ENCODE measurements at regions not wholly inside any gene's neighbourhood (a gene's known extent, or its start where the extent isn't known, plus 50 kb on each side); places are given as distances from the start of the nearest gene placed in this dataset.

DNA sequence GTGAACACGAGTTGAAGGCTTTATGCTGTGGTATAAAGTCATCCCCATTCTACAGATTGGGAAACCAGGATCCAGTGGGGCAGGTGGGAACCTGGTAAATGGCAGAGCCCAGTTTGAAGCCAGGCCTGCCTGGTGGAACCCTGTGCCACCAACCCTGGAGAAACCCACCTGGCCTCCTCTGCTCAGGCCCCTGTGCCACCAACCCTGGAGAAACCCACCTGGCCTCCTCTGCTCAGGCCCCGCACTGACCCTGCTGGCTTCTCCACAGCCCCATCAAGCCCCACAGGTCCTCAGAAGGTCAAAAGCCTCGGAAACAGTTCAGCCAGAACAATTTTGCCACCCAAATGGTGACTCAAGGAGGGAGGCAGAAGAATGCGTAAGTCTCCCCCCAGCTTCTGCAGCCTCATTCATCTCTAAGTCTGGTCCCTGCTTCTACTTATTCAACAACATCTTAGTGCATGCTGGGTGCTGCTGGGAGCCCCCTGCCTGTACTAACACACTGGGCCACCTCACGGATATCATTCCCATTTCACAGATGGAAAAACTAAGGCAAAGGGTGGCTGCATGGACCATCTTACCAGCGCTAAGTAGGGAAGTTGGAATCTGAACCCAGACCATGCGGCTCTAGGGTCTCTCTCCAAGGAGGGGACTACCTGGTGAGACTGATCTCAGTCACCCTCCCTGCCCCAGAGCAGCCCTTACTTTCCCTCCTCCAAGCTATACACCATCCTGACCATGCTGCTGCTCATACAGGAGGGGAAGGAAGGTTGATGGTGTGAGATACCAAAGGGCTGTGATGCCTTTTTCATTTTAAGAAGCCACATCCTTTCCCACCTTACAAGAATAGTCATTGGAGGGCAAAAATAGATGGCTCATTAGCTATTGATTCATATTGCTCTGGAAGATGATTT is 93.7 kb upstream of the ID2 start:
- H3K4me3 ChIP-seq (ENCODE audit: low read length), result no peak overlapping the region
- no peak for DNase-seq (ENCODE audit: low read depth)
- TF ChIP-seq CTCF (conservative IDR thresholded peaks at IDR 0.05; ENCODE audit: low read depth, low read length), result no peak

DNA sequence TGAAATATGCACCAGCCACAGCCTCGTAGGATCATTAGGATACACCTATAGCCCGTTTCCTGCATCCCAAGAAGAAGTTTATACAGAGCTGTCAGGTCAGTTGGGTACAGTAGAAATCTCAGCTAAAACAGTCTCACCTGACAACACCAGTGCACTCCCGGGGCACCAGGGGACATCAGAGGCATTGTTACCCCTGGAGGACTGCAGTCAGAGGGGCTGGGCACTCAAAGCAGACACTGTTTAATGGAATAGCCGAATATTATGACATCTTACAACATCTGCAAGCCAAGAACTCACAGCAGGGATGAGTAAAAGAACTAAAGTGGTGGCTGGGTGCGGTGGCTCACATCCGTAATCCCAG is 93.0 kb upstream of the ID2 start:
- TF ChIP-seq CTCF (conservative IDR thresholded peaks at IDR 0.05; ENCODE audit: low read depth, low read length), result no peak
- no peak overlapping the region for H3K4me3 ChIP-seq (ENCODE audit: low read length)
- DNase-seq (ENCODE audit: low read depth), result no peak

DNA sequence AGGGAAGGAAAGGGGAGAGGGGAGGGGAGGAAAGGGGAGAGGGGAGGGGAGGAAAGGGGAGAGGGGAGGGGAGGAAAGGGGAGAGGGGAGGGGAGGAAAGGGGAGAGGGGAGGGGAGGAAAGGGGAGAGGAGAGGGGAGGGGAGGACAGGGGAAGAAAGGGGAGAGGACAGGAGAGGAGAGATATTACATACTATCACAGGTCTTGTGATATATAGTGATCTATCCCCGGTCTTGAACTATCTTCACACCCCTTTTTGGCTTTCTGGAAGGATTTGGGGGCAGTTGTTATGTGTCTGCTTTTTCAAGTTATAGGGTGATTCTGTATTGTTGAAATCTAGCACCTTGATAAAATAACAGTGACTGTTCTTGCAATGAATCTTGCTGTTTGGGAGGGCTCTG is 92.1 kb upstream of the ID2 start:
- no peak for TF ChIP-seq CTCF (conservative IDR thresholded peaks at IDR 0.05; ENCODE audit: low read depth, low read length)

GRCh38 chr2:8590938-8591337 is 90.9 kb upstream of the ID2 start:
- DNase-seq (ENCODE audit: low read depth), result no peak
- TF ChIP-seq CTCF (conservative IDR thresholded peaks at IDR 0.05; ENCODE audit: low read depth, low read length), result no peak
- H3K4me3 ChIP-seq (ENCODE audit: low read length), result no peak overlapping the region

More for the DNA sequence above, 92.1 kb upstream of the ID2 start:
- DNase-seq (ENCODE audit: low read depth), result no peak
- H3K4me3 ChIP-seq (ENCODE audit: low read length), result no peak overlapping the region

DNA sequence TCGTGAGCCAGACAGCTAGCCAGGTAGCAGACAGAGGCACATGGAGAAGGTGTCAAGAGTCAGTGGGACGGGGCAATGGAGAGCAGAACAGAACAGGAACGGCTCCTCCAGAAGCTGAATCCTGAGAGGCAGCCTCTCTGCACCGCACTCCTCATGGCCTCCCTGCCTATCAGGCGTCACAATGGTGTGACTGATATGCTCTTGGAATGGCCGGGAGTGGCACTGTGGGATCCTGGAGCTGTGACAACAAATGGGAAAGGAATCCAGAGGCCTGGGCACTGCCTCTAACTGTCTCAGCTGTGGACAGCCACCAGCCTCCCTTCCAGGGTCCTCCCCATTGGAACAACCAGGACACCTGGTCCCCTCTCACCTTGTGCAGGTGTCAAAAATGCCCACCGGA is 89.1 kb upstream of the ID2 start:
- no peak for DNase-seq (ENCODE audit: low read depth)
- no peak overlapping the region for H3K4me3 ChIP-seq (ENCODE audit: low read length)
- no peak for TF ChIP-seq CTCF (conservative IDR thresholded peaks at IDR 0.05; ENCODE audit: low read depth, low read length)

GRCh38 chr2:8593243-8593642 is 88.6 kb upstream of the ID2 start:
- no peak for TF ChIP-seq CTCF (conservative IDR thresholded peaks at IDR 0.05; ENCODE audit: low read depth, low read length)
- H3K4me3 ChIP-seq (ENCODE audit: low read length), result no peak overlapping the region
- DNase-seq (ENCODE audit: low read depth), result no peak

All from retinal pigment epithelial cell (primary cell).